ENCODE measurements at regions not wholly inside any gene's neighbourhood (a gene's known extent, or its start where the extent isn't known, plus 50 kb on each side); places are given as distances from the start of the nearest gene placed in this dataset.

DNA sequence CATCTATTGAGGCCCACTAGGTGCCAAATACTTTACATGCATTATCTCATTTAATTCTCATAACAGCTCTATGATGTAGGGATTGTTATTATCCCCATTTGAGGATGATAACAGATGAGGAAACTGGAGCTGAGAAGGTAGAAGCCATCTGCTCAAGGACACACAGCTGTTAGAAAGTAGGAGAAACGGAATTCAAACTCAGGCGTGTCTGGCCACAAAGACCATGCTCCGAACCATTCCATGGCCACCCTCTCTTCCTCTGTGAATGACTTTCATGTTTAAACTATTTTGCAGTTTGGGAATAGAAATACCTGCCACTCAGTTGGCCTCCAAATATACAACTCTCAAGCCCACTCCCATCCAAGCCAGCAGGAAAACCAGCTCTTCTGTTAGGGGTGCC lies 87.6 kb upstream of the ANKRD55 start:
- no peak for DNase-seq (ENCODE audit: low read depth)

DNA sequence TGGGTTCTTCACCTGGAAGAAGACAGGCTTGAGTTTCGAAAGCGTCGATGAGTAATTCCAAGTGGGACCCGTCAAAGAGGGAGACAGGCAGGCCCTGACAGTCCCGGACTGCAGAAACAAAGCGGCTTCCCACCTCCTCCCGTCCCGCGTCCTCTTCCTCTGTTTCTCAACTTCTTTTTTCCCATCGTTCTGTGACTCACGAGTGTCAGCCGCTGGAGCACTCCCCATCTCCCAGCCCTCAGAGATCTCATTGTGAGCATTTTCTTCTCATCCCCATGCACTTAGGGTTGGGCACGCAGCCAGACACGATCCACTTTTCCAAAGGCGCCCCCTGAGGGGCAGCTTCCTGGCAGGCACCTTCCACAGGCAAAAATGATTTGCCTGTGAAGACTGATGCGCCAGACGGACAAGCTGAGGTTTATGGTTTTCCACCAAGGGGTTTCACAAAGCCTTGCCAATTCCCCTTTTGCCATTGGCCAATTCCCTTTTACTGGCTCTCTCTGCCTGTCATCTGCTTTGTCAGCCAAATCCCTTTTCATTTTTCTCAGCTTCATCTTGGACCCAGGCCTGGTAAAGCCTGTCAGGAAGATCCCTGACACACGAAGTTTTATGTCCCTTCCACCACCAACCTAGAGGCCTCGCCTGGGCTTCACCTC lies 86.5 kb upstream of the ANKRD55 start:
- no peak for DNase-seq (ENCODE audit: low read depth)

DNA sequence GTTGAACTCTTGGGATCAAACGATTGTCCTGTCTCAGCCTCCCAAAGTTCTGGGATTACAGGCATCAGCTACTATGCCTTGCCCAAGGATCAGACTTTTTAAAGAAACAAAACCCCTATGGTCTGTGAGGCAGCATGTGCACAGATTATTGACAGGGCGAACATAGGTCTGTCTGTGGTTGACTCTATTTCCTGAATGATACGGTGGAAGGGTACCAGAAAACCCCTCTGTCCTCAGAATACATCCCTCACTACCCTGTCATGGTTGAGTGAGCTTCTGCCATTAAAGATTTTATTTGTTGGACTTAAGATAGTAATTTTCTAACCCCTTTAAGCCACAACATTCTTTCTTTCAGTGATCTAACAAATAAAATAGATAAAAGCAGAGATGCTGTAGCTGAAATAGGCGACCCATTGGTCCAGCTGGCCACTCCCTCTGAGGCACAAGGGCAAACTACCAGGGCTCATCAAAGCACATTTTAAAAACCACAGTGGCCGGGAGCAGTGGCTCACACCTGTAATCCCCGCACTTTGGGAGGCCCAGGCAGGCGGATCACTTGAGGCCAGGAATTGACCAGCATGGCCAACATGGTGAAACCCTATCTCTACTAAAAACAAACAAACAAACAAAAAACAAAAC lies 84.9 kb upstream of the ANKRD55 start:
- DNase-seq (ENCODE audit: low read depth), result no peak

DNA sequence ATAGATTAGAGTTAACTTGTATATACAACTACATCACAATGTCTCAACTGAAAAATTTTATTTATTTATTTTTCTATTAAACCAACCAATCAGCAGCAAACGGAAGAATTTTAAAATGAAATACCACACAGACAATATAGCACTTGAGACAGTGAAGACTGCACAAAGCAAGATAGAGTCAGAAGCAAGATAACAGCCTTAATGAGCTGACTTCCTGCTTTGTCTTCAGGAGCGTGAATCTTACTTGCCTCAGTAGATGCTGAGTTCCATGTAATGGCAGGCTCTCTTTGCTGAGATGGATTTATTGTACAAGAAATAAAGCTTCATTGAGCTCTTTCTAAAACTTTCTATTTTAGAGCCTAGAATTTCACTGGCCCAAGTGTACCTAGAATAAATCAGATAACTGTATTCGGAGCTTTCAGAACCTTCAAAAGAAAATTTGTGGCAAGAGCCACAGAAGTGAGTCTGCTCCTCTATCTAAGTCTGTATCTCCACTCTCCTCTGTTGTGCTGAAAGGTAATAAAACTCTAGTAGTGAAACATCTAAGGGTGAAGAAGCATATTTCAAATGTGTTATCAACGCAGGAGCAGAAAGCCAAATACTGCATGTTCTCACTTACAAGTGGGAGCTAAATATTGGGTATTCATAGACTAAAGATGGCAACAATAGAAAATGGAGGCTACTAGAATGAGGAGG lies 83.3 kb upstream of the ANKRD55 start:
- DNase-seq (ENCODE audit: low read depth), result no peak

DNA sequence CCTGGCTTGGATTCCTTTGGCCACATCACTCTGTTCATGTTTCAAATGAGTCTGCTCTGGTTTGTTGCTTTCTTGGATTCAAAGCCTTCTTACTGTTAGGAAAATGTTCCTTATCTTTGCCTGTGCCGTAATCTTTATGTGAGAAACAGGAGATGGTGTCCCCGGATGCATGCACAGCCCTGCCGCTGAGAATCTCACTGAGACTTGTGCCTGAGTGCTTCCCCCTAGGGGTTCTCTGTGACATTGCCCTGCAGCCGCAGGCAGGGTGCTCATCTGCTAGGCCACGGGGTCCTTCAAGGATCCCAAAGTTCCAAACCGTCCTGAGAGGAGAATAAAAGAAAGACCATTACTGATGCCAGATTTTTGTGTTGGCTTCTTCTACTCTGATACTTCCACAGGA lies 81.4 kb upstream of the ANKRD55 start:
- DNase-seq (ENCODE audit: low read depth), result no peak

DNA sequence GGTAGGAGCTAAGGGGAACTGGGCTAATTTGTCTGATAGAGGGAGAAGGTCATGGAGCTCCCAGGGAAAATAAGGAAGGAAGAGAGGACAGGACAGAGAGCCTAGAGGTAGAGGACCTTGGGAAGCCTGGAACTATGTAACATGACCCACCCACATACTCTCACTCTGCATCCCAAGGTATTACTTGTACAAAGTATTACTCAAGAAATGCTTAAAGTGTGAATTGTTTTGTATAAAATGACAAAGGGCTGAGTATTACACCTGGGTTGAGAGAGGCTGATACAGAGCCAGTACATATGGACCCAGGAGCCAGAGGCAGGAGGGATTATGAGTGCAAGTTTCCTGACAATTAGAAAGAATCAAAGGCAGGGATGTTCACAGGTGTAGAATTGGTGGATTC lies 80.5 kb upstream of the ANKRD55 start:
- no peak for DNase-seq (ENCODE audit: low read depth)

DNA sequence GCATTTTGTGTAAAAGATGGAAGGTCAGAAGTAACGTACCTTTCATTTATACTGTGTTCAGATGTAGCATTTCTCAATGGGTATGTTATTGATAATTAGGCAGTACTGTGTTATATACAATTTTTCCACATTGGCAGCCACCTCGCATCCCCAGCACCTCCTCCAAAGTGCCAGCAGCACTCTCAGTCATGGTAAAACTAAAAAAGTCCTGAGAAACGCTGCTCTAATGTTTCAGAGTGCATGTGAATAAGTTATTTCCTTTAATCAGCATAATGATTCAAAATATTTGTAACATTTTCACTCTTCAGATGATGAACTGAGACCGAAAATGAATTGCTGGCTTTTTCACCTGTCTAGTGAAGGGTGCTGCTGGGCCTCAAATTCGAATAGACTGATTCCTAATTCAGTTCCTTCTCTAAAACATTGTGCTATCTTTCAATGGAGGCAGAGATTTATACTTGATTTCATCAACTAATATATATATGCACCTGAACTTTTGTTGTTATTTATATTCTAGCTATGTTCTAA lies 79.9 kb upstream of the ANKRD55 start:
- DNase-seq (ENCODE audit: low read depth), result no peak

DNA sequence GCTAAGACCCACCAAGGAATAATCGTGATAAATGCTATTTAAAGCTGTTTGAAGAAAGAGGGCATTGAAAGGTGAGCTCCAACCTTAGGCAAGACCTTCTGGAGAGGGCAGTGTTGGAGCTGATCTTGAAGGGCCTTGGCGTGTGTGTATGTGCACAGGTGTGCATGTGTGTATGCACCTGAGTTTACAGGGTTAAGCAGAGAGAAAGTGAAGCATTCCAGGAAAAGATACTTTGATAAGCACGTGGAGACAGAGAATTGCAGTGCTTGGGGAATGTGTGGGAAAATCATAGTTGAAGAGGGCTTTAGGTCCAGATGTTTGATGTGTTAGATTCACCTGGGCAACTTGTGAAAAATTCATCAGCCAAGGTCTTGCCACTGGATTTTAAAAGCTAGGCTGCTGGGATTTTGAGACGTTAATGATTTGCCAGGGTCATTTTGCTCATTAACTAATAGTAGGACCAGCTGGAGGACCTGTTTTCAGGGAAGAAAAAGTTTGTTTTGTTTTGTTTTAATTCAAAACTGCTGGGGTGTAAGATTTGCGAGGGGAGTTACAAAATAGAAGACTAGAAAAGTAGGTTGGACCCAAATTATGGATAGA lies 78.3 kb upstream of the ANKRD55 start:
- no peak for DNase-seq (ENCODE audit: low read depth)

DNA sequence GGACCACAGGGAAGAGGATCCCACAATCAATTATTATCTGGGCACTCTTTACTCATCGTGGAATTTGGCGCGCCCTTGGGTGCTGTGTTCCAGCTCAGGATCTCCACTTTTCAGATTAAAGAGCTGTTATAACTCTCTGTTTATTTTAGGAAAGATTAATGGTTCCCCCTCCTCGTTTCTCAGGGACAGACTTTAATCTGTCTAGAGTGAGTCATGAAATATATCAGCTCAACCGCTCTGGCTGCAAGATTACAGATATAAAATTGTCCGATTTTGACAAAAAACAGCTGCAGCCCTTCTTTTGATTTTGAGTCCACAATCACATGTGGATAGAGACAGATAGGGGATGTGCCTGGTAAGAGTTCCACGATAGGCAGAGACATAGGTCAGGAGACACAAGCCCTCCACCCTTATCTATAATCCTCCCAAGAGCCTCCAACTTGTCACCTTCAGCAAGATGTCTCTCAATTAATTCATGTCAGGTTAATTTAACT lies 77.6 kb upstream of the ANKRD55 start:
- DNase-seq (ENCODE audit: low read depth), result no peak

DNA sequence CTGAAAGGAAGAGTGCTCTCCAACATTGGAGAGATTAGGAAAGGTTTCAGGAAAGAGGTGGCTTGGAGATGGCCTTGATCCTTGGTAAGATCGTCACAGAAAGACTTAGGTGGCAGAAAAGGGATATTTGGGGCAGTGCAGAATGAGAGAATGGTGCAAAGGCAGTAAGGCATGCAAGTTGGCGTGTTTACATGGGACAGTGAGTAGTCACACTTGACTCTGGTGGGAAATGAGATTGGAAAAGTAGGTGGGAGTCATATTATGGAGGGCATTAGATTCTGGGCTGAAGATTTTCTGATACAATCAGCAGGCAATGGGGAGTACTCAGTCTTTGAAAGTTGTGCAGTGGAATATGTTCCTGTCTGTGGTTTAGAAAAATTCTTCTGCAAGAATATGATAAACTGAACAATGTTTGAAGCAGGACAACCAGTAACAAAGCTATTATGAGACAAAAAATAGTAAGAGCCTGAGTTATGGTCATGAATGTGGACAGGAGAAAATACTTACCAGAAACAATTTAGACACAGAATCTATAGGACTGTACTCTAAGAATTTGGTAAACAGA lies 76.2 kb upstream of the ANKRD55 start:
- no peak for DNase-seq (ENCODE audit: low read depth)

DNA sequence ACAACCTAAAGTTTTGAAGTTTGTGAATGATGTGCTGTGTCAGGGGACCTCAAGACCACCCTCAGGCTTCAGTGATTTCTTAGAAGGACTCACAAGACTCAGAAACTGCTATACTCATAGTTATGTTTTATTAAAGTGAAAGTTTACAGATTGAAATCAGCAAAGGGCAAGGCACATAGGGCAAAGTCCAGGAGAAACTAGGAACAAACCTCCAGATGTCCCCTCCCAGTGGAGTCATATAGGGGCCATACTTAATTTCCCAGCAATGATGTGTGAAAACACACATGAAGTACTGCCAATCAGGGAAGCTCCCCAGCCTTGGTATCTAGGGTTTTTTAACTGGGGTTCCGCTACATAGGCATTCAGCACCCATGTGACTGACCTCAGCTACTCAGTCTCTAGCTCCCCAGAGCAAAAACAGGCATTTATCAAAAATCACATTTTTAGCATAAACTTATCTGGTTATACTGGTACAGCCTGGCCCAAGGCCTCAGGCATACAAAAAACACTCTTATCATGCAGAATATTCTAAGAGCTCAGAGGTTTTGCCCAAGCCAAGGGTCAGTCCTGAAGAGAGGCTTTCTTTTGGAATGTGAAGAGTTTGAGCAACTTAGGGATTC lies 74.7 kb upstream of the ANKRD55 start:
- no peak for DNase-seq (ENCODE audit: low read depth)

DNA sequence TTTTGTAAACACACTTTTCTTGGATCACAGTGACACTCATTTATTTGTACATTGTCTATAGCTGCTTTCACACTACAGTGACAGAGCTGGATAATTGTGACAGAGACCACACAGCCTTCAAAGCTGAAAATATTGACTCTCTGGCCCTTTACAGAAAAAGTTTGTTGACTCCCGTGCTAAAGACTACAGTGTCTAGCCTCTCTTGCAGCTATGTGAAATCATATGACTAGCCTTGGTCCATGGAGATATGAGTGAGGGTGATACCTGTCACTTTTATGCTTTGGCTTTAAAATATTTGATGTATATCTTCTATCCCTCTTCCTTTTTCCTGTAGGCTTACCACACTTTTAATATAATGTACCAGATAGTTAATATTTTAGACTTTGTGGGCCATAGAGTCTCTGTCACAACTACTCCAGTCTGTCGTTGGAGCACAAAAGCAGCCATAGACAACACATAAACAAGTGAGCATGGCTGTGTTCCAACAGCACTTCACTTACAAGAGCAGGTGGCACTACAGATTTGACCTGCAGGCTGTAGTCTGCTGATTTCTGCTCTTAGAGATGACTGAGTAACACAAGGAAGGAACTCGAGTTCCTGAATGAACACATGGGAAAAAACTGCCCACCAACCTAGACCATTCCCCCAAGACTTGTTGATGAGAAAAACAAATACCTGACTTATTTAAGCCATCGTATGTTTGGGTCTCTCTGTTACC lies 73.5 kb upstream of the ANKRD55 start:
- DNase-seq (ENCODE audit: low read depth), result no peak

DNA sequence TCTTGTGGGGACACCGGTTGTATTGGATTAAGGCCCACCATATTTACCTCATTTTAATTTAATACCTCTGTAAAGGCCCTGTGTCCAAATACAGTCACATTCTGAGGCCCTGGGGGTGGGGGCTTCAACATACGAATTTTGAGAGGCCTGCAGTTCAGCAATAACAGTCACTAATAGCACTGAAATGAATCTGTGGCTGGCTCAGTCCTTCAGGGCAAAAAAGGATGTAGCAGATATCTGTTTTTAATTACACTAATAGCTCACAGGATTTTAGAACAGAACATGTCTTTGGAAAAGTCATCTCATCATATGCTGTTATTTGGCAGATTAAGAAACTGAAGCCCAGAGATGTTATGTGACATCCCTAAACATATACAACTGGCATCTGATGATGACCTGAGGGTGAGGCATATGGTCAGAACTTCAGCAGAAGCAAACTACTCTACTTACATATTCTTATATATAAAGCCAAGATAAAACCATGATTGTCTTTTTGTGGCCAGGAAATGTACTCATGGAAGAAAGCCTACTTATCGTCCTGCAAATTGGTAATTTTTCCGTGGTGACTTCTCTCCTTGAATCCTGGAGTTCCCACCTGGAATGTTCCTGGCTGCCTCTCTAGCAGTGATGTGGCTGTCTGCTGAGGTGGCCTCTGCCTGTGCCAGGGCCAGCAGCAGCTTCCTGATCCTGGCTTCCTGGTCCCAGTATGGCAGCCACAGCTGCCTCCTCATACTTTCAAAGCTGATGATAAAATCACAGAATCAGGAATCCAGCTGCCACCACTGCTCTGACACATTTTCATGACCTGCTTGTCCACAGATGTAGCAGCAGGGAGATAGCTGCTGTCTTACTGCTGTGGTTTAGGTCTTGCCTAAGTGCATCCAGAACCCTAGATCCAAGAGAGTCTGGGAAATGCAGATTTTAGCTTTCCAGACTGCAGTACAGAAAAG lies 72.1 kb upstream of the ANKRD55 start:
- no peak for DNase-seq (ENCODE audit: low read depth)

DNA sequence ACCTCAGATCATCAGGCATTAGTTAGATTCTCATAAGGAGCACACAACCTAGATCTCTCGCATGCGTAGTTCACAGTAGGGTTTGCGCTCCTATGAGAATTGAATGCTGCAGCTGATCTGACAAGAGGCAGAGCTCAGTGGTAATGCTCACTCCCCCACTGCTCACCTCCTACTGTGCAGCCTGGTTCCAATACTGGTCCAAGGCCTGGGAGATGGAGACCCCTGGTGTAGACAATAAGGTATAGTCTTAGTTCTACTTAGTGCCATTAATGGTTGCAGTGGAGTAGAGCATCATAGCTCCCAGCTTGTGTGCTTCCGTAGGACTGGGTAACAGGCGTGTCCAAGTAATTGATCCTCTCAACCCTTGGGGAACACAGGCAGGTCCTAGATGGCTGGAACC lies 70.4 kb upstream of the ANKRD55 start:
- no peak for DNase-seq (ENCODE audit: low read depth)

DNA sequence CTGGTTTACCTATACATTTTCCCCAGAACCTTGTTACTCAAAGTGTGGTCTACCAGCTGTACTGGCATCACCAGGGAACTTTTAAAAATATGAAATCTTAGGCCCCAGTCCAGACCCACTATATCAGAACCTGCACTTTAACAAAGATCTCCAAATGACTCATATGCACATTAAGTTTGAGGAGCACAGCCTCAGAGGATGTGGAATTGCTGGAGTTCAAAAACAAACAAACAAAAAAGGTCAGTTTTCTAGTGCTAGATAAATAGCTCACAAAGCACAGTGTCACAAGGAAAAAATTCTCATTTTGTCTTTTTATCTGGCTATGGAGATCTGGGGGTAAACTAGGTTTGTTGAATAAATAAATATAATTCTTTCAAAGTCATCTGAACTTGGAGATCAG lies 68.9 kb upstream of the ANKRD55 start:
- no peak for DNase-seq (ENCODE audit: low read depth)

DNA sequence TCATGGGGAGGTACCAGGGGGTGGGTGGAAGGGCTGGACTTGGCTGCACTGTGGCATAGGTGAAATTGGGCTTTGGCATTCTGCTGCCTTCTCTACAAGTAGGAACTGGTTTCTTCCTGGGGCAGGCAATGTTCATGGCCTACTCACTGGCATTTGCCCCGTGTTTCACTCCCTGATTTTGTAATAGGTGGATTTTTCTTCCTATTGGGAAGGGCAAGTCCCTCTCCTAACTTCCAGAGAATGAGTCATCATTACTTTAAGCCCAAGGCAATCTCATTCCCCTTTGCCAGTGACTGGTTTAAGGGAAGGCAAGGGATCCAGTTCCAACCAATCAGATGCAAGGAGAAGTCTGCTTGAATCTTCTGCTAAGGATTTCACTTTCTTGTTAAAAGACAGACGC lies 67.9 kb upstream of the ANKRD55 start:
- no peak for DNase-seq (ENCODE audit: low read depth)

DNA sequence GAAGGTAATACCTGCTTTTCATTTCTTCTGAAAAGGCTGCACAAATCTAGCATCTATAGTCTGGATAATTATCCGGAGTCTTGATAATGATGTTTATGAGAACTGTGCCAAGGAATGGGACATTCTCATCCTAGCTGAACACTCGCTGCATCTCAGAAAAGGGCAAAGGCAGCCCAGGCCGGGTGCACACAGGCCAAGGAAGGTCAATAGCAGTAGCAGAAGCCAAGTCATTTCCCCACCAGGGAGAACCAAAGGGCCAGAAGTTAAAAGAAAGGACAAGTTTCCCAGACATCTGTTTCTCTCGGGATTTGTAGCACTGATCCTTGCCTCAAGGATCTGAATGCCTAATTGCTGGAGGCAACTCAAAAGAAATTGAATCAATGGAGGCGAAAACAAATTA lies 66.1 kb upstream of the ANKRD55 start:
- no peak for DNase-seq (ENCODE audit: low read depth)

DNA sequence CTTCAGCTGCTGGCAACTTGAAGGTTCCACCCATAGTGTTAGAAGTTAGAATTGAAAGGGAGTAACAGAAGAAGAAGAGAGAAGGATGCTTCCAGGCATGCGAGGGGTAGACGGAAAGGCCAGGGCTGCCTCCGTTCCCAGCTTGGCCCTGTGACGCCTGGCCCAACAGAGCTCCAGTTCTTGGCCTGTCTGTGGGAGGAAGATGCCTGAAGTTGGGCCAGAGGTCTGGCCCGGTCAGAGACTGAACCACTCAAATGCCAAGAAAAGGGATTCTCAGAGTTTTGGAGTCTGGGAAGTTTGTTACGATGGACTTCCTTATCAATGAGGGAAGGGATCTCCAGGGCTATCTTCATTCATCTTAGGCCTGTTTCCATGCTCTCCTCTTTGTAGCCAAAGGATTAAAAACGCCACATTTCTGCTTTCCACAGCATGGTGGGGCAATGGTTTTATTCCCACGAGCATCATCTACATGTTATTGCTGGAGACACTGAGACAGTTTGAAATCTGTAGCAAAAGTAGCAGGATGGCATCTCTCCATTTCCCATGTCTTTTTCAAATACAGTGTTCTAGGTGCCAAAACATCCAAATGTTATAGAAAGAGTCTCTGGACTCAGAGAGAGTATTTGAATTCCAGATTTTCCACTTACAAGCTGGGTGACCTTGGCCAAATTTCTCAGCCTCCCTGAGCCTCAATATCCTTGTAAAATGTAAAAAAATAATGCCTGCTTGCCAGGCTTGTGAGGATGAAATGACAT lies 65.4 kb upstream of the ANKRD55 start:
- no peak for DNase-seq (ENCODE audit: low read depth)

DNA sequence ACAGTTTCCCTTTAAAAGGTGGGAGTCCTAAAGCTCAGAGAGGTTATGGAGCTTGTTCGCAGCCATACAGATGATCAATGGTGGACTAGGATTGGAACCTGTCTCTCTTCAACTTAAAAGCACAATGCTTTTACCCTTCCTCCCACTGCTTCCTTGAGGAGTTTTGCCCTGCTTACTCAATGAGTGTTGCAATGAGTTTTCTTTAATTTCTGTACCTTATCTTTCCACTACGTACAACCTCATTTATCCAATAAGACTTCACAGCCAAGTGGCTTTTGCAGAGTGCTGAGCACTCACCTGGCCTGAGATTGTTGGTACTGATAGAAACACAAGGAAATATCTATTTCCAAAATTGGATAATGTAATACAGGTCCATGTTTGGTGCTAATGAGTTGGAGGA lies 64.7 kb upstream of the ANKRD55 start:
- DNase-seq (ENCODE audit: low read depth), result no peak
